Fibroblast of lung (primary cell): ENCODE measurements at regions not wholly inside any gene's neighbourhood (a gene's known extent, or its start where the extent isn't known, plus 50 kb on each side); places are given as distances from the start of the nearest gene placed in this dataset.

Experiments
- DNase-seq, 2 donors: peaks; one replicate each; pipeline versions ENCODE4 v3.0.0 to v3.0.0-alpha.2; 2010; ENCODE audit warnings: low read depth in 2 of 2
- H2AFZ ChIP-seq: 2 replicates; pipeline ENCODE4 v1.5.1; 2012; ENCODE audit warnings: low read length, control low read depth, inconsistent platforms
- H3K27ac ChIP-seq: 2 replicates; pipeline ENCODE4 v1.5.1; 2011; ENCODE audit warnings: low read length, control low read depth; ENCODE audit not compliant: insufficient read depth
- H3K27me3 ChIP-seq: 2 replicates; pipeline ENCODE4 v1.5.1; 2011; ENCODE audit warnings: mild to moderate bottlenecking, low read length; ENCODE audit not compliant: control insufficient read depth, insufficient read depth
- H3K36me3 ChIP-seq: 2 replicates; pipeline ENCODE4 v1.5.1; 2011; ENCODE audit warnings: low read length; ENCODE audit not compliant: control insufficient read depth, insufficient read depth
- H3K4me1 ChIP-seq: 2 replicates; pipeline ENCODE4 v1.5.1; 2011; ENCODE audit warnings: low read length; ENCODE audit not compliant: control insufficient read depth, insufficient read depth; ENCODE audit errors: extremely low read depth
- H3K4me2 ChIP-seq: 2 replicates; pipeline ENCODE4 v1.5.1; 2011; ENCODE audit warnings: low read length, control low read depth; ENCODE audit not compliant: insufficient read depth; ENCODE audit errors: extremely low read depth
- H3K4me3 ChIP-seq, 4 experiments: fragments of 200-600 bp in 1 of 4; sonication (generic) in 1 of 4; replicated peaks in 1 of 4; 2 replicates each; pipeline ENCODE4 v1.5.1; 2011 to 2016; ENCODE audit warnings: low read length in 4 of 4, low read depth in 3 of 4, mild to moderate bottlenecking in 3 of 4, control low read depth in 2 of 4, inconsistent platforms in 1 of 4, mixed read lengths in 1 of 4; ENCODE audit not compliant: insufficient read depth in 1 of 4; ENCODE audit errors: control extremely low read depth in 1 of 4
- H3K79me2 ChIP-seq: 2 replicates; pipeline ENCODE4 v1.5.1; 2012; ENCODE audit warnings: mild to moderate bottlenecking, low read length, inconsistent platforms; ENCODE audit not compliant: control insufficient read depth, insufficient read depth
- H3K9ac ChIP-seq: 2 replicates; pipeline ENCODE4 v1.5.1; 2011; ENCODE audit warnings: mild to moderate bottlenecking, low read length, control low read depth; ENCODE audit not compliant: insufficient read depth
- H3K9me3 ChIP-seq: 2 replicates; pipeline ENCODE4 v1.5.1; 2012; ENCODE audit warnings: low read depth, low read length; ENCODE audit not compliant: control insufficient read depth, insufficient read depth
- H4K20me1 ChIP-seq: 2 replicates; pipeline ENCODE4 v1.5.1; 2011; ENCODE audit warnings: low read length; ENCODE audit not compliant: control insufficient read depth, insufficient read depth; ENCODE audit errors: extremely low read depth
- CTCF ChIP-seq, 2 donors: IDR thresholded peaks in 1 of 2; conservative IDR thresholded peaks in 1 of 2; 1 replicate in 1 of 2; 2 replicates in 1 of 2; pipeline ENCODE4 v1.5.1; 2011 to 2012; ENCODE audit warnings: low read length in 2 of 2, control low read depth in 1 of 2, inconsistent platforms in 1 of 2, low read depth in 1 of 2, mild to moderate bottlenecking in 1 of 2
- EZH2 ChIP-seq: IDR thresholded peaks from 2 replicates; pipeline ENCODE4 v1.5.1; 2012; ENCODE audit warnings: low read length, control low read depth, mild to moderate bottlenecking; ENCODE audit errors: missing control alignments

- TF ChIP-seq EZH2 (no peak), CTCF (conservative IDR thresholded peaks at IDR 0.05 in 1 of 2, IDR thresholded peaks at IDR 0.05 in 1 of 2; ENCODE audit: low read depth in 1 of 2, low read length in 2 of 2) (no peak)
- no peaks in the 10 kb centered on the region for H3K36me3 ChIP-seq
- no peak overlapping the region for H3K4me2 ChIP-seq
- no peak overlapping the region for H3K9ac ChIP-seq
- no peak for DNase-seq
- no peak overlapping the region for H3K4me3 ChIP-seq
- H3K27me3 ChIP-seq, result no peaks in the 10 kb centered on the region
- no peaks in the 10 kb centered on the region for H3K79me2 ChIP-seq
- no peaks in the 10 kb centered on the region for H3K9me3 ChIP-seq
- no peaks in the 10 kb centered on the region for H4K20me1 ChIP-seq
- no peaks in the 10 kb centered on the region for H3K4me1 ChIP-seq
- no peak overlapping the region for H2AFZ ChIP-seq
- no peak overlapping the region for H3K27ac ChIP-seq
Measured at GRCh38 chr10:121133901-121134300, 282.7 kb downstream of the WDR11 start.

GRCh38 chr10:121134711-121135110 is 283.5 kb downstream of the WDR11 start:
- H3K9me3 ChIP-seq, result no peaks in the 10 kb centered on the region
- no peaks in the 10 kb centered on the region for H3K79me2 ChIP-seq
- H3K9ac ChIP-seq, result no peak overlapping the region
- no peaks in the 10 kb centered on the region for H3K36me3 ChIP-seq
- TF ChIP-seq EZH2 (no peak), CTCF (conservative IDR thresholded peaks at IDR 0.05 in 1 of 2, IDR thresholded peaks at IDR 0.05 in 1 of 2; ENCODE audit: low read depth in 1 of 2, low read length in 2 of 2) (no peak)
- no peak overlapping the region for H3K4me2 ChIP-seq
- no peaks in the 10 kb centered on the region for H3K27me3 ChIP-seq
- no peaks in the 10 kb centered on the region for H3K4me1 ChIP-seq
- H4K20me1 ChIP-seq, result no peaks in the 10 kb centered on the region
- no peak overlapping the region for H3K27ac ChIP-seq
- no peak overlapping the region for H2AFZ ChIP-seq
- no peak for DNase-seq
- no peak overlapping the region for H3K4me3 ChIP-seq

GRCh38 chr10:121135512-121135911 is 284.4 kb downstream of the WDR11 start:
- Histone ChIP-seq H3K79me2 (no peaks in the 10 kb centered on the region), H3K4me1 (no peaks in the 10 kb centered on the region), H4K20me1 (no peaks in the 10 kb centered on the region), H3K4me3 (no peak overlapping the region), H3K36me3 (no peaks in the 10 kb centered on the region), H3K9ac (no peak overlapping the region), H3K4me2 (no peak overlapping the region), H2AFZ (no peak overlapping the region), H3K27ac (no peak overlapping the region), H3K27me3 (no peaks in the 10 kb centered on the region), H3K9me3 (no peaks in the 10 kb centered on the region)
- TF ChIP-seq CTCF (conservative IDR thresholded peaks at IDR 0.05 in 1 of 2, IDR thresholded peaks at IDR 0.05 in 1 of 2; ENCODE audit: low read depth in 1 of 2, low read length in 2 of 2), result no peak
- TF ChIP-seq EZH2, result no peak
- DNase-seq, result no peak
